ENCODE measurements at regions not wholly inside any gene's neighbourhood (a gene's known extent, or its start where the extent isn't known, plus 50 kb on each side); places are given as distances from the start of the nearest gene placed in this dataset.

- H3K4ac ChIP-seq (ENCODE audit: low read length), result no peak overlapping the region
- H3K27me3 ChIP-seq (ENCODE audit: control insufficient read depth in 3 of 3, insufficient read depth in 3 of 3, low read depth in 1 of 3, low read length in 3 of 3), result peaks cover 0 to 74% (median 0%) of the 10 kb centered on the region in 3 experiments
- no peak overlapping the region for H2BK12ac ChIP-seq (ENCODE audit: low read length)
- no peaks in the 10 kb centered on the region for H3K36me3 ChIP-seq (replicated peaks in 1 of 2; ENCODE audit: control insufficient read depth in 2 of 2, insufficient read depth in 2 of 2, low read length in 2 of 2)
- no peak overlapping the region for H3K23ac ChIP-seq (ENCODE audit: low read depth, low read length, poor library complexity)
- H3K9ac ChIP-seq (ENCODE audit: low read depth, low read length, poor library complexity), result no peak overlapping the region
- no peak overlapping the region for H3K4me3 ChIP-seq (ENCODE audit: low read length in 2 of 2)
- H2AK5ac ChIP-seq (ENCODE audit: low read depth, low read length), result no peak overlapping the region
- no peak for DNase-seq (ENCODE audit: low spot score)
- H3K14ac ChIP-seq (ENCODE audit: low read length), result no peak overlapping the region
- H3K79me1 ChIP-seq (ENCODE audit: low read depth, low read length), result no peaks in the 10 kb centered on the region
- no peak overlapping the region for H2BK5ac ChIP-seq (ENCODE audit: low read length)
- no peak overlapping the region for H2BK15ac ChIP-seq (ENCODE audit: low read length)
- H4K8ac ChIP-seq (ENCODE audit: low read depth, low read length), result no peak overlapping the region
- peak overlapping the region; percentile 72 for H2AFZ ChIP-seq (ENCODE audit: low read length)
- no peak overlapping the region for H2BK120ac ChIP-seq (ENCODE audit: low read depth, low read length)
- no peak overlapping the region for H3K27ac ChIP-seq (replicated peaks; ENCODE audit: low read length)
- no peak overlapping the region for H3K18ac ChIP-seq (ENCODE audit: low read length)
- no peak overlapping the region for H3K4me2 ChIP-seq (ENCODE audit: insufficient read depth, low read length, poor library complexity, severe bottlenecking)
- no CpG with 5 or more reads among the region's 6 CpGs for WGBS, 2 donors (ENCODE audit: extremely low coverage in 2 of 2, insufficient read length in 2 of 2, insufficient replicate concordance in 1 of 2)
- H3K4me1 ChIP-seq (ENCODE audit: control insufficient read depth in 2 of 2, insufficient read depth in 1 of 2, low read depth in 1 of 2, low read length in 2 of 2), result peaks cover 5 to 11% of the 10 kb centered on the region in 2 donors
- H3K9me3 ChIP-seq (replicated peaks in 1 of 2; ENCODE audit: control insufficient read depth in 2 of 2, insufficient read depth in 1 of 2, low read depth in 1 of 2, low read length in 2 of 2), result no peaks in the 10 kb centered on the region
- H4K91ac ChIP-seq (ENCODE audit: low read depth, low read length, poor library complexity), result no peak overlapping the region
These were observed 60.3 kb upstream of the GPR45 start for GRCh38 chr2:105181282-105181681.

GRCh38 chr2:105183555-105184323, 57.8 kb upstream of the GPR45 start:
- Histone ChIP-seq H4K8ac (ENCODE audit: low read depth, low read length) (no peak overlapping the region), H2BK120ac (ENCODE audit: low read depth, low read length) (no peak overlapping the region), H3K27me3 (ENCODE audit: control insufficient read depth in 3 of 3, insufficient read depth in 3 of 3, low read depth in 1 of 3, low read length in 3 of 3) (peaks cover 0 to 60% (median 0%) of the 10 kb centered on the region in 3 experiments), H3K4ac (ENCODE audit: low read length) (no peak overlapping the region), H3K4me1 (ENCODE audit: control insufficient read depth in 2 of 2, insufficient read depth in 1 of 2, low read depth in 1 of 2, low read length in 2 of 2) (peaks cover 5 to 11% of the 10 kb centered on the region in 2 donors), H3K9me3 (replicated peaks in 1 of 2; ENCODE audit: control insufficient read depth in 2 of 2, insufficient read depth in 1 of 2, low read depth in 1 of 2, low read length in 2 of 2) (no peaks in the 10 kb centered on the region), H3K79me1 (ENCODE audit: low read depth, low read length) (no peaks in the 10 kb centered on the region), H2BK15ac (ENCODE audit: low read length) (no peak overlapping the region), H3K18ac (ENCODE audit: low read length) (no peak overlapping the region), H2AK5ac (ENCODE audit: low read depth, low read length) (no peak overlapping the region), H3K4me2 (ENCODE audit: insufficient read depth, low read length, poor library complexity, severe bottlenecking) (no peak overlapping the region), H3K14ac (ENCODE audit: low read length) (no peak overlapping the region), H2BK12ac (ENCODE audit: low read length) (no peak overlapping the region), H3K9ac (ENCODE audit: low read depth, low read length, poor library complexity) (no peak overlapping the region), H3K36me3 (replicated peaks in 1 of 2; ENCODE audit: control insufficient read depth in 2 of 2, insufficient read depth in 2 of 2, low read length in 2 of 2) (no peaks in the 10 kb centered on the region), H3K23ac (ENCODE audit: low read depth, low read length, poor library complexity) (no peak overlapping the region), H4K91ac (ENCODE audit: low read depth, low read length, poor library complexity) (no peak overlapping the region), H2AFZ (ENCODE audit: low read length) (no peak overlapping the region), H2BK5ac (ENCODE audit: low read length) (no peak overlapping the region), H3K27ac (replicated peaks; ENCODE audit: low read length) (no peak overlapping the region), H3K4me3 (ENCODE audit: low read length in 2 of 2) (no peak overlapping the region)
- no peak for DNase-seq (ENCODE audit: low spot score)
- no CpG with 5 or more reads among the region's 10 CpGs for WGBS, 2 donors (ENCODE audit: extremely low coverage in 2 of 2, insufficient read length in 2 of 2, insufficient replicate concordance in 1 of 2)

DNA sequence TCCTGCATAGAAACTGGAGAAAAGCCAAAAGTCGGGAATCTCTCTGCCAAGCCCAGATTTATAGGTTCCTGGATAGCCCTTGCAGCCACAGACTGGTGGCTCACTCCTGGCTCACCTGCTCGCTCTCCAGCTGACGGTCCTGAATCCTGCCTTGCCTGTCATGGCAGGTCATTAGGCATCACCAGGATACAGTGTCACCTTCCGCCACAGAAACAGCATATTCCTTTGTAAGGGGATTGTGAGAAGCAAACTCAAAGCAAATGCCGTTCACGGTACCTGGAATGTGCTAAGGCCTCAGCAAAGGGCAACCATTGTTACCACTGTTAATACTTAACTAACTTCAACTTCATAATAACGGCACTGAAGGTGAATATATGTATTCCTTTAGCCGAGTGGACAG, 57.1 kb upstream of the GPR45 start:
- H3K36me3 ChIP-seq (replicated peaks in 1 of 2; ENCODE audit: control insufficient read depth in 2 of 2, insufficient read depth in 2 of 2, low read length in 2 of 2), result no peaks in the 10 kb centered on the region
- H3K79me1 ChIP-seq (ENCODE audit: low read depth, low read length), result no peaks in the 10 kb centered on the region
- WGBS, 2 donors (ENCODE audit: extremely low coverage in 2 of 2, insufficient read length in 2 of 2, insufficient replicate concordance in 1 of 2), result no CpG with 5 or more reads among the region's 8 CpGs
- no peak overlapping the region for H2BK120ac ChIP-seq (ENCODE audit: low read depth, low read length)
- H3K9me3 ChIP-seq (replicated peaks in 1 of 2; ENCODE audit: control insufficient read depth in 2 of 2, insufficient read depth in 1 of 2, low read depth in 1 of 2, low read length in 2 of 2), result no peaks in the 10 kb centered on the region
- no peak overlapping the region for H2AK5ac ChIP-seq (ENCODE audit: low read depth, low read length)
- no peak overlapping the region for H3K4me3 ChIP-seq (ENCODE audit: low read length in 2 of 2)
- H3K4me1 ChIP-seq (ENCODE audit: control insufficient read depth in 2 of 2, insufficient read depth in 1 of 2, low read depth in 1 of 2, low read length in 2 of 2), result peaks cover 5 to 11% of the 10 kb centered on the region in 2 donors
- H4K91ac ChIP-seq (ENCODE audit: low read depth, low read length, poor library complexity), result no peak overlapping the region
- H3K27ac ChIP-seq (replicated peaks; ENCODE audit: low read length), result no peak overlapping the region
- no peak overlapping the region for H2BK15ac ChIP-seq (ENCODE audit: low read length)
- no peak overlapping the region for H2BK5ac ChIP-seq (ENCODE audit: low read length)
- no peak overlapping the region for H2BK12ac ChIP-seq (ENCODE audit: low read length)
- H3K23ac ChIP-seq (ENCODE audit: low read depth, low read length, poor library complexity), result no peak overlapping the region
- H3K14ac ChIP-seq (ENCODE audit: low read length), result no peak overlapping the region
- H4K8ac ChIP-seq (ENCODE audit: low read depth, low read length), result no peak overlapping the region
- no peak overlapping the region for H3K4me2 ChIP-seq (ENCODE audit: insufficient read depth, low read length, poor library complexity, severe bottlenecking)
- no peak overlapping the region for H3K18ac ChIP-seq (ENCODE audit: low read length)
- H3K4ac ChIP-seq (ENCODE audit: low read length), result no peak overlapping the region
- DNase-seq (ENCODE audit: low spot score), result no peak
- H3K9ac ChIP-seq (ENCODE audit: low read depth, low read length, poor library complexity), result no peak overlapping the region
- H2AFZ ChIP-seq (ENCODE audit: low read length), result no peak overlapping the region
- peaks cover 0 to 59% (median 0%) of the 10 kb centered on the region in 3 experiments for H3K27me3 ChIP-seq (ENCODE audit: control insufficient read depth in 3 of 3, insufficient read depth in 3 of 3, low read depth in 1 of 3, low read length in 3 of 3)

GRCh38 chr2:105186967-105187498, 54.5 kb upstream of the GPR45 start:
- Histone ChIP-seq H3K27ac (replicated peaks; ENCODE audit: low read length) (no peak overlapping the region), H3K4me2 (ENCODE audit: insufficient read depth, low read length, poor library complexity, severe bottlenecking) (no peak overlapping the region), H3K18ac (ENCODE audit: low read length) (no peak overlapping the region), H3K27me3 (ENCODE audit: control insufficient read depth in 3 of 3, insufficient read depth in 3 of 3, low read depth in 1 of 3, low read length in 3 of 3) (peaks cover 0 to 44% (median 0%) of the 10 kb centered on the region in 3 experiments), H2BK5ac (ENCODE audit: low read length) (no peak overlapping the region), H2AK5ac (ENCODE audit: low read depth, low read length) (no peak overlapping the region), H2AFZ (ENCODE audit: low read length) (no peak overlapping the region), H3K4ac (ENCODE audit: low read length) (no peak overlapping the region), H4K91ac (ENCODE audit: low read depth, low read length, poor library complexity) (no peak overlapping the region), H4K8ac (ENCODE audit: low read depth, low read length) (no peak overlapping the region), H2BK12ac (ENCODE audit: low read length) (no peak overlapping the region), H3K14ac (ENCODE audit: low read length) (no peak overlapping the region), H3K79me1 (ENCODE audit: low read depth, low read length) (no peaks in the 10 kb centered on the region), H3K23ac (ENCODE audit: low read depth, low read length, poor library complexity) (no peak overlapping the region), H3K9ac (ENCODE audit: low read depth, low read length, poor library complexity) (no peak overlapping the region), H2BK120ac (ENCODE audit: low read depth, low read length) (no peak overlapping the region), H3K36me3 (replicated peaks in 1 of 2; ENCODE audit: control insufficient read depth in 2 of 2, insufficient read depth in 2 of 2, low read length in 2 of 2) (no peaks in the 10 kb centered on the region), H3K4me3 (ENCODE audit: low read length in 2 of 2) (no peak overlapping the region), H3K9me3 (replicated peaks in 1 of 2; ENCODE audit: control insufficient read depth in 2 of 2, insufficient read depth in 1 of 2, low read depth in 1 of 2, low read length in 2 of 2) (peaks cover 0 to 8% of the 10 kb centered on the region in 2 donors), H2BK15ac (ENCODE audit: low read length) (no peak overlapping the region), H3K4me1 (ENCODE audit: control insufficient read depth in 2 of 2, insufficient read depth in 1 of 2, low read depth in 1 of 2, low read length in 2 of 2) (peaks cover 0 to 2% of the 10 kb centered on the region in 2 donors)
- no peak for DNase-seq (ENCODE audit: low spot score)
- WGBS, 2 donors (ENCODE audit: extremely low coverage in 2 of 2, insufficient read length in 2 of 2, insufficient replicate concordance in 1 of 2), result no CpG with 5 or more reads among the region's 6 CpGs
